AG09319 (cell line): ENCODE measurements at regions not wholly inside any gene's neighbourhood (a gene's known extent, or its start where the extent isn't known, plus 50 kb on each side); places are given as distances from the start of the nearest gene placed in this dataset.

Experiments
- DNase-seq: peaks from one replicate; pipeline ENCODE4 v3.0.0-alpha.2; 2010; ENCODE audit warnings: low read depth; ENCODE audit errors: extremely low read depth
- CTCF ChIP-seq: IDR thresholded peaks from 2 replicates; pipeline ENCODE4 v1.5.1; 2011; ENCODE audit warnings: low read depth, mild to moderate bottlenecking, inconsistent platforms, low read length, moderate library complexity

- no peak for TF ChIP-seq CTCF
- DNase-seq: no peak
These were observed 132.6 kb downstream of the EFNB2 start for GRCh38 chr13:106402866-106403265.

- DNase-seq: no peak
These were observed 134.4 kb downstream of the EFNB2 start for GRCh38 chr13:106401081-106401480.

GRCh38 chr13:106400289-106400688 lies 135.2 kb downstream of the EFNB2 start:
- DNase-seq: no peak

More at GRCh38 chr13:106401081-106401480, 134.4 kb downstream of the EFNB2 start:
- TF ChIP-seq CTCF: no peak

GRCh38 chr13:106398289-106398688 lies 137.2 kb downstream of the EFNB2 start:
- no peak for DNase-seq
- TF ChIP-seq CTCF: no peak

More at GRCh38 chr13:106400289-106400688, 135.2 kb downstream of the EFNB2 start:
- TF ChIP-seq CTCF: no peak

- TF ChIP-seq CTCF: no peak
- DNase-seq: no peak
These were observed 141.7 kb downstream of the EFNB2 start for GRCh38 chr13:106393776-106394175.

- no peak for DNase-seq
- TF ChIP-seq CTCF: no peak
These were observed 143.8 kb downstream of the EFNB2 start for GRCh38 chr13:106391681-106392080.

- no peak for TF ChIP-seq CTCF
- no peak for DNase-seq
These were observed 144.2 kb downstream of the EFNB2 start for GRCh38 chr13:106391271-106391670.

- no peak for TF ChIP-seq CTCF
- DNase-seq: no peak
These were observed 145.1 kb downstream of the EFNB2 start for GRCh38 chr13:106390367-106390766.
